GM21515 (cell line): ENCODE measurements at regions not wholly inside any gene's neighbourhood (a gene's known extent, or its start where the extent isn't known, plus 50 kb on each side); places are given as distances from the start of the nearest gene placed in this dataset.
"Not testable (repeated sequence)": the region's sequence is repeated elsewhere in the genome, so short reads cannot be mapped to it uniquely, and the experiment has no call there.

Experiments used
- ATAC-seq: cut with Tn5 transposase; IDR thresholded peaks from one replicate; pipeline ENCODE4 v1.9.1; 2021; ENCODE audit not compliant: unreplicated experiment

DNA sequence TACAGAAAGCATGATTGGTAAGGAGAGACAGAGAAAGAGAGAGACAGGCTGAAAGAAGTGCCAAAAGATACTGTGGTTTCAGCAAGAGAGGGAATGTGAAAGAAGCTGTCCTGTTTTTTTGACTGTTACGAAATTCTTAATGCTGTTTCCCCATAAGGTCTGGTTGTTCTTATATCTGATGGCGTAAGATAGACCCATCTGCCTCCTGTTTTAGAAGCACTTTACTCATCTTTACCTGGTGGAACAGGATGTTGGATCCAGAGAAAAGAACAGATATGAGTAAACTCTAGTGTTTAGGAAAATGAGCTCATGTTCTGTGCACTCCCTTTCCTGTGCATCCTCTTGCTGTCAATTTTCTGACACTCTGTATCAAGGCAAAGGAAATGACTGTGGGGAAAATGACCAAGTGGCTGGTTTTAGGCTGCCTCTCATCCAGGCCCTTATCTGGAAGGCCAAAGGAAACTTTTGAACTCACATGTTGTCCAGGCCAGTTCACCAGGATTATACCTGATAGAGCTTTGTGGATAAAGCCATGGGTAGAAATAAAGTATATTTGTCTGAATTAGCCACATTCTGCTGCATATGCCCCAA is 311.7 kb upstream of the HTR2C start:
- ATAC-seq = no peak

DNA sequence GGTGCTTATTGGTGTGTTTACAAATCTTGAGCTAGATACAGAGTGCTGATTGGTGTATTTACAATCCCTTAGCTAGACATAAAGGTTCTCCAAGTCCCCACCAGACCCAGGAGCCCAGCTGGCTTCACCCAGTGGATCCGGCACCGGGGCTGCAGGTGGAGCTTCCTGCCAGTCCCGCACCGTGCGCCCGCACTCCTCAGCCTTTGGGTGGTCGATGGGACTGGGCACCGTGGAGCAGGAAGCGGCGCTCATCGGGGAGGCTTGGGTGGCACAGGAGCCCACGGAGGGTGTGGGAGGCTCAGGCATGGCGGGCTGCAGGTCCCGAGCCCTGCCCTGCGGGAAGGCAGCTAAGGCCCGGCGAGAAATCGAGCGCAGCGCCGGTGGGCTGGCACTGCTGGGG is 313.5 kb upstream of the HTR2C start:
- ATAC-seq = not testable (repeated sequence)

DNA sequence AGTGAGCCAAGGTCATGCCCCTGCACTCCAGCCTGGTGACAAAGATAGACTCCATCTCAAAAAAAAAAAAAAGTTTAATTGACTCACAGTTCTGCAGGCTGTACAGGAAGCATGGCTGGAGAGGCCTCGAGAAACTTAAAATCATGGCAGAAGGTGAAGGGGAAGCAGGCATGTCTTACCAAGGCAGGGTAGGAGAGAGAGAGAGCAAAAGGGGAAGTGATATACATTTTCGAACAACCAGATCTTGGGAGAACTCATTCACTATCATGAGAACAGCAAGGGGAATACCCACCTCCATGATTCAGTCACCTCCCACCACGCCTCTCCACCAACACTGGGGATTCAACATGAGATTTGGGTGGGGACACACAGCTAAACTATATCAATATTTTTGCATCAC is 315.2 kb upstream of the HTR2C start:
- ATAC-seq = no peak

DNA sequence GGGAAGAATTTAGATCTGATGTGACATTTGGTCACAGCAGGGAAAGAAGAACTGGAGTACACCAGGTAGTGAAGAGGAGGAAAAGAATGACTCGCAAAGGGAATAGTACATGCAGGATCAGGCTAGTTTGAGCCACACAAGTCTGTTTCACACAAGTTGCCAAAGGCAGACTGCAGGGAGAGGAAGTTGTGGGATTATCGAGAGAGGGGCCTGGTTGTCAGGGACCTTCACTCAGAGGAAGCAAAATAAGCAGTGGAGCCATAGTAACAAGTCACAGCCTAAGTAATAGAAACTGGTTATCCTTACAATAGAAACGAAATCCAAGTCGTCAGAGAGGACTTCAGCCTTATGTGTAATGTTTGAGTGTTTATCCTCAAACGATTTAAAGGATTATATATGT is 316.7 kb upstream of the HTR2C start:
- no peak for ATAC-seq

DNA sequence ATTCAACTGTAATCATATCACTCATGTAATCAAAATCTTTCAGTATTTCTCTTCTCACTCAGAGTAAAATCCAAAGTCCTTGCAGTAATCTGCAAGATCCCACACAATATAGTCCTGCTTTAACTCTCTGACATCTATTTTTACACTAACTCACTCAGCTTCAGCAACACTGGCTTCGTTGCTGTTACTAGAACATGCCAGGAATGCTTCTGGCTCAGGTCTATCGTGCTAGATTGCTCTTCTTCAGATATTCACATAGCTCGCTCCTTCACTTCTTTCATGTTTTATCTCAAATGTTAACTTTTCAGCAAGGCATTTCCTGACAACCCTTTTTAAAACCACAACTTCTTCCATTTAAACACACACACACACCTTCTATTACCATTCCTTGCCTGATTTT is 331.7 kb upstream of the HTR2C start:
- no peak for ATAC-seq

DNA sequence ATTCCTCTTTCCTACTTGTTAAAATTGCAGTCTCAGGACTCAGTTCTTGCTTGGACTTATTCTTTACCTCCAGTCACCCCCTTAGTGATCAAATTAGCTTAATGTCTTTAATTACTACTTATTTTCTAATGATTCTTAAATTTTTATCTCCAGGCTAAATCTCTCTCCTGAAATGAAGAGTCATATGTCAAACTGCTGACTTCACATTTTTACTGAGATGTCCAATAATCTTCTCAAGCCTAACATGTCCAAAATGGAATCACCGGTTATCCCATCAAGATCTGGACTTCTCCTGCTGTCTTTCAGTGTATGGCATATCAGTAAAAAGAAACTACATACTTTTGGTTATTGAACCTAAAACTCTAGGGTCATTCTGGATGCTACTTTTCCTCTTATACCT is 332.3 kb upstream of the HTR2C start:
- no peak for ATAC-seq

DNA sequence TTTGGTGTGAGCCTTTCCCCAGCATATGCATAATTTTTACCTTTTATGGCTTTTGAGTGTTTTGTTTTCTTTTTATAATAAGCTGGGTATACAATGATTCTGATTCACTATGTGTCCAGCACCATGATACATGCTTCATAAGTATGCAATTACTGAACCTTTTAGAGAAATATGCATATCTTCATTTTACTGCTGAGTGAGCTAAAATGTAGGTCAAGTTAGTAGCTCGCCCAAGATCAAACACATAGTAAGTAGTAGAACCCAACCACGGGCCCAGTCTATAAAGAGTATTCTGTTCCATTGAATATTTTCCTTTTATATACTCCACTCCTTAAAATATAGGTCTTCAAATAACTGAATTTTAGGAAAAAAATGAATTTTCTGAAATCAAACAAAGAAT is 362.4 kb upstream of the HTR2C start:
- no peak for ATAC-seq

DNA sequence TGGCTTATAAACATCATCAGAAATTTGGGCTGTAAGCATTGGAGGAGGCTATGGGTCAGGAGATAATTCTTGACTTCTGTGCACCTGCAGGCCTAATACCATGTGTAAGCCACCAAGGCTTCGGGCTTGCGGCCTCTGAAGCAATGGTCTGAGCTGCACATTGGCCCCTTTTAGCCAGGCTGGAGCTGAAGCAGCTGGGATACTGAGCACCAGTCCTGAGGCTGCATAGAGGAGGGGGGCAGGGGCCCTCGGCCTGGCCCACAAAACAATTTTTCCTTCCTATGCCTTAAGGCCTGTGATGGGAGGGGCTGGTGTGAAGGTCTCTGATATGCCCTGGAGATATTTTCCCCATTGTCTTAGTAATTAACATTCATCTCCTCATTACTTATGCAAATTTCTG is 373.0 kb upstream of the HTR2C start:
- ATAC-seq = no peak

DNA sequence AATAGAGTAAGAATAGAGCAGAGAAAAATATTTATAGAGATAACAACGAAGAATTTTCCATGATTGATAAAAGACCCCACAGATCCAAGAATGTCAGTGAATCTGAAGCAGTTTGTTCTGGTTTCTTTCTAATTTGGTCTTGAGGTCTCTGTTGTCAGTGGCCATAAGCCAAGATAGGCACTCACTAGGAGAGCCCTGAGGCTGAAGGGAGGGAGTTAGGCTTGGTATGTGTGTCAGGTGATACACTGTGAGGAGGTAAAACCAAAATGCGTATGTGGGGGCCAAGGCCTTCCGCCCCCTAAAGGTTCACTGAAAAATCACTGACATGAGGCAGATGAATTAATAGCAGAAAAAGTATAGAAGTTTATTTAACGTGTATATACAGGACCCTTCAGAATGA is 382.3 kb upstream of the HTR2C start:
- ATAC-seq = no peak

DNA sequence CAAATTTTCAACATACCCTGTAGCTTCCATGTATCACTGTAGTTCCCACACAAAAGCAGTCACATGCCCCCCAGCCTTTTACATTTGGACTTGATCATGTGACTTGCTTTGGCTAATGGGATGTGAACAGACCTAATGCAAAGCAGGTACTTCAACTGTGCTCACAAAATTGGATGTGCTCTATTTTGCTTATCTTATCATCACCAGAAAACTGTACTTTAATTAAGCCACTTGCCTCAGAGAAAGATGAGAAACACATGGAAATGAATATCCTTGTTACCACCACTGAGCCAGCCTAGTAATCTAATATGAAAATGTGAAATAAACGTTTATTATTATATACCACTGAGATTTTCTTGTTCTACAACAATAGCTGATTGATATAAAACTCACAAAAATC is 402.7 kb upstream of the HTR2C start:
- no peak for ATAC-seq

DNA sequence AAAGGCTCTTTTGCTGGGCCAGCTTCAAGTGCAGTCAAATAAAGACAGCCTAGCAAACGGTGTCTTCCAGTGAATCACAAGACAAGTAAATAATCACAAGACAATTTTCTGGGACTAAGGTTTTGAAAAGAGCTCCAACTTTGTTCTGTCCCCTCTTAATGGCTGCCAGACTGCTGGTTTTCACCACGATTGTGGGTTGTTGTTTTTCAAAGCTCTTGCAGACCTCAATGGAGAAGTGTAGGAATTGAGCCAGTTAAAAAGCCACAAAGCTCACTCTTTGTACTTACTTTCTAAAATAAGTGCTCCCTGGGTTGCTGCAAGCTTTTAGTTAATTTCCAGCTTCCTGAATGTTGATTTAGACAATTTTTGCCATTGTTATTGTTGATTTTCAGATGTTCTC is 405.8 kb upstream of the HTR2C start:
- ATAC-seq = no peak

DNA sequence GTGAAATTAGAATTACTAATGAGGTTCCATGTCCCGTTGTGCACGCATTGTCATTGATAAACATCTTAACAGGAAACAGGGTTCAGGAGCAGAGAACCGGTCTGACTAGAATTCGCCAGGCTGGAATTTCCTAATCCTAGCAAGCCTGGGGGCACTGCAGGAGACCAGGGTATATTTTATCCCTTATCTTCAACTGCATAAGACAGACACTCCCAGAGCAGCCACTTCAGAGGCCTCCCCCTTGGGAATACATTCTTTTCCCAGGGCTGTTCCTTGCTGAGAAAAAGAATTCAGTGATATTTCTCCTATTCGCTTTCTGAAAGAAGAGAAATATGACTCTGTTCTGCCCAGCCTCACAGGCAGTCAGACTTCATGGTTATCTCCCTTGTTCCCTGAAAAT is 416.6 kb upstream of the HTR2C start:
- not testable (repeated sequence) for ATAC-seq

DNA sequence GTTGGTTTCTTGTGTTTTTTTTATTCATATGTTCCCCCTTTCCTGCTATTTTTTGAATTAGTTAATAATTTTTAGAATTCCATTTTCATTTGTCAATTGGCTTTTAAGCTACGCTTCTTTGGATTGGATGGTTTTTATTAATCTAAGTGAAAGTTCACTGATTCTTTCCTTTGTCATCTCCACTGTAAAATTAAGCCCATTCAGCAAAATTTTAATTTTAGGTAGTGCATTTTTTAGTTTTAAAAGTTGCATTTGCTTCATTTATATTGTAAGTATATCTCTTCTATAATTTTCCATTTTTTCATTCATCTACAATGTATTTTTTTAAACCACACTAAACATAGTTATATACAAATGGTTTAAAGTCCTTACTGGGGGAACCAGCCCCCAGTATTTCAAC is 417.3 kb upstream of the HTR2C start:
- ATAC-seq = no peak

DNA sequence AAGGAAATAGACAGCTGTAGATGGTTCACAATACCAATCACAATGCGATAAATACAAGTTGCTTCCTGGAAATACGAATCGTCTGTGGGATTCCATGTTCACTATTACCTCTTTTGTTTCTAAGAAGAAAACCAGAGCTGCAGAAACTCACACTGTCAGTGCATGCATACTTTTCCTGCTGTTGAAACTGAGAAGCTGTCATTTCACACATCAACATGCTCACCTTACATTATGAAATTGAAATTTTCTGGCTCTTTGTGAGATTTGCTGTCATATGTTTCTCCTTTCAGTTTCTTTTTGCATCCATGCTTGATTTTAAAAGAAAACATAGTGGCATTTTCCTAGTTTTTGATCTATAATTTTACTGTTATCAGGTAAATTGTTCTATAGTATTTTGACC is 418.3 kb upstream of the HTR2C start:
- ATAC-seq = no peak

DNA sequence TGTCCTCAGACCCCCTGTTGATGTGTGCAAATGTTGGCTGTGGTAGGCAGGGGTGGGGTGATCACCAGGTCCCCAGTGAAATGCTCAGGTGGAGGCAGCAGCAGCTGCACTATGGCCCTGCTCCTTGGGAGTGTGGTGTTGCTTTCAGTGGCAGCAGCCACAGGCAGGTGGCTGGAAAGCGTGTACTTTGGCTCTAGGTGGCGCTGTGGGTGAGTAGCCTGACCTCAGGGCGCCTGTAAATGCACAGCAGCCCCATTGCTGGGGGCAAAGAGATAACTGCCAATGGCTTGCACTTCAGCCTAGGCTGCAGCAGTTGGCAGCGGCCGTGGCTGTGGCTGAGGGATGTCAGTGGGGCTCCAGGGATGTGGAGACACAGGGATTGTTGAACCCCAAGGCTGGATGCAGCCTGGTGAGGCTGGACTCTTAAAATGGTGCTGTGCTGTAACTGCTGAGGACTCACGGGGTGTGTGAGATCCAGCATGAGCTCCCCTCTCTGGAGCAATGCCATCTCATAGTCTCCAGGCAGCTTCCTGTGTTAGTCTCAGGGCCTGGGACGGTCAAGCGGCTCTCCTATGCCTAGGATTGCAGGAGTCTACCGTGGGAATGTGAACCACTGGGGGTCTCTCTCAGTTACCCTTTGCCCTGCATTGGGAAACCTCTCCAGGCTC is 421.7 kb upstream of the HTR2C start:
- ATAC-seq = no peak

DNA sequence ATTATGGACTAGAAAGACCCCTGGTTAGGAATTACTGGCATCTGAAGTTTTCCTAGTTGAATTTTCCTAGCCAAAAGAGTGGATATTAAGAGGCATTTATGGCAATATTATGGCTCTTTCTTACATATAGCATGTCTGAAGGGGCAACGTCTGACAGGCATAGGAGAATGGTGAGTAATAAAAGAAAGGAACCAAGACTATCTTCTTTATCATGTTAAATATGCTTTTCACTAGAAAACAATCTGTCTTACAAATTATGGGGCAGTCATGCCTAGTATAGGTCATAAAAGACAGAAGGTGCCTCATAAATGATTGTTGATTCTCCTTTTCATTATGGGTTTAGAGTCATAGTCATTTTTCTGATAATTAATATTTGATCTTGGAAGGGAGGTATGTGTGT is 431.1 kb upstream of the HTR2C start:
- ATAC-seq = no peak

DNA sequence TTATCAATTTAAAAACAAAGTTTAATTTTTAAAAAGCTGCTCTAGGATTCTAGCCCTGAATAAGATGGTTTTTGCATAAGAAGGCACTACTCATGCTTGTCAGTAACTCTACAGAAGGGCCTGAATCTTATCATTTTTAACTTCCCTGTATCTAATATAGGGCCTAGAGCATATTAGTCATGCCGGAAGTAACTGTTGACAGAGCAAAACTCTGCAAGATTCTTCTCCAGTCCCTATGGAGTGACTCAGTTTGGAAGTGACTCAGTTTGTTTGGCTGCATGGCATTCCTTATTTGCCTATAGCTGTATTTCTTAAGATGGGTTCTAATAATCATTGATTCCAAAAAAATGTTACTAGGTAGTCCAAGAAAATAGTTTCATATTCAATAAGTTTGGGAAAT is 431.8 kb upstream of the HTR2C start:
- ATAC-seq = no peak

DNA sequence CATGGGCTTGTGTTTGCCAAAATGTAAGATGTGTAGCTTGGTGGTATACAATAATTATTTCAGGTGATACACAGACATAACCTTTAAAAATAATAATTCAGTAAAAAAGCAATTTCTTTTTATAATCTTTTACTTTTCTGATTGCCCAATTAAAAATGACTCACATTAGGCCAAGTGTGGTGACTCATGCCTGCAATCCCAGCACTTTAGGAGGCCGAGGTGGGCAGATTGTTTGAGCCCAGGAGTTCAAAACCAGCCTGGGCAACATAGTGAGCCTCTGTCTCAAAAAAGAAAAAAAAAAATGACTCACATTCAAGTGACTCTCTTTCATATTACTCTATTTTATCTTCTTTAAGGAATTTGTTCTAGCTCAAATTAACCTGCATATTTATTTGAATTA is 449.4 kb upstream of the HTR2C start:
- no peak for ATAC-seq

DNA sequence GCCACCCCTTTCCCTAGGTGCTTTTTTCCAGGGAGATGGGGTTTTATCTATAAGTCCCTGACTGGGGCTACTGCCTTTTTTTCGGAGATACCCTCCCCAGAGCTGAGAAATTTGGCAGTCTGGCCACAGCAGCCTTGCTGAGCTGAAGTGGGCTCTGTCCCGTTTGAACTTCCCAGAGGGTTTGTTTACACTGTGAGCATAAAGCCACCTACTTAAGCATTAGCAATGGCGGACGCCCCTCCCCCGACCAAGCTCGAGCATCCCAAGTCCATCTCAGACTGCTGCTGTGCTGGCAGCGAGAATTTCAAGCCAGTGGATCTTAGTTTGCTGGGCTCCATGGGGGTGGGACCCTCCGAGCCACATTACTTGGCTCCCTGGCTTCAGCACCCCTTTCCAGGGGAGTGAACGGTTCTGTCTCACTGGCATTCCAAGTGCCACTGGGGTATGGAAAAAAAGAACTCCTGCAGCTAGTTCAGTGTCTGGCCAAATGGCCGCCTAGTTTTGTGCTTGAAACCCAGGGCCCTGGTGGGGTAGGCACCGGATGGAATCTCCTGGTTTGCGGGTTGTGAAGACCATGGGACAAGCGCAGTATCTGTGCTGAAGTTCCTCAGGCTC is 456.4 kb upstream of the HTR2C start:
- no peak for ATAC-seq

DNA sequence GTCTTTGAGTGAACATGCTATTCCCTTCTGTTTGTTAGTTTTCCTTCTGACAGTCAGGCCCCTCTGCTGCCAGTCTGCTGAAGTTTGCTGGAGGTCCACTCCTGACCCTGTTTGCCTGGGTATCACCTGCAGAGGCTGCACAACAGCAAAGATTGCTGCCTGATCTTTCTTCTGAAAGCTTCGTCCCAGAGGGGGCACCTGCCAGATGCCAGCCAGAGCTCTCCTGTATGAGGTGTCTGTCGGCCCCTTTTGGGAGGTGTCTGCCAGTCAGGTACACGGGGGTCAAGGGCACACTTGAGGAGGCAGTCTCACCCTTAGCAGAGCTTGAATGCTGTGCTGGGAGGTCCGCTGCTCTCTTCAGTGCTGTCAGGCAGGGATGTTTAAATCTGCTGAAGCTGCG is 456.9 kb upstream of the HTR2C start:
- no peak for ATAC-seq

DNA sequence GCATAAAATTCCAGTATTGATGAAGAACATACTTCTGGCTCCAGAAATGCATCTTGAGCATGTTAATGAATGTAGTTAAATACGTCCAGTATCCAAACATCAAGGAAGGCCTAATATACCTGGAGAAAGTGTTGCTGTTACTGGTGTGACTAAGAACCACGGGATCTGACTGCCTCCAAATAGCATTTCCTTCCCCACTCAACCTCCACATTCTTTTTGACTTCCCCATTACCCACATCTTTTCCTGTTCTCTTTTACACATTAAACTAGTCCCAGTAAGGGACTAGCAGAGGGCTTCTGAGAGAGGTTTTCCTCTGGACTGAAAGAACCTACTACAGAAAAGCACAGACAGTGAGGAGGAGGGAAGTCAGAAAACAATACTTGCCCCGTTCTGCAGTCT is 482.8 kb upstream of the HTR2C start:
- ATAC-seq = no peak

DNA sequence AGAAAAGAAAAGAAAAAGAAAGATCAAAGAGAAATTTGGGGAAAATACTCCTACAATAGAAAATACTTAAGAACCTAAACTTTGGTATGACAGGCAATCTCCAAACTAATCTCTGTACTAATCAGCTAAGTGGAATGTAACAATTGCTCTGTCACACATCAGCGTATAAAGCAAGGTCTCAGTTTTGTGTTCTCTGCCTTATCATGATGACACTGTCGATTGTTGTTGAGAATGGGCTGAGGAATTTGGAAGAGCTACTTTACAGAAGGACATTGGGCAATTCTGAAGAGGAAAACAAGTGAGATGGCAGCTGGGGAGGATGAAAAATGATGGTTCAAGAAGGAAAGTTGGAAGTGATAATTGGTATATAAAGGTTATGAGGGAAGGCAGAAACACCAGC is 486.0 kb upstream of the HTR2C start:
- no peak for ATAC-seq

DNA sequence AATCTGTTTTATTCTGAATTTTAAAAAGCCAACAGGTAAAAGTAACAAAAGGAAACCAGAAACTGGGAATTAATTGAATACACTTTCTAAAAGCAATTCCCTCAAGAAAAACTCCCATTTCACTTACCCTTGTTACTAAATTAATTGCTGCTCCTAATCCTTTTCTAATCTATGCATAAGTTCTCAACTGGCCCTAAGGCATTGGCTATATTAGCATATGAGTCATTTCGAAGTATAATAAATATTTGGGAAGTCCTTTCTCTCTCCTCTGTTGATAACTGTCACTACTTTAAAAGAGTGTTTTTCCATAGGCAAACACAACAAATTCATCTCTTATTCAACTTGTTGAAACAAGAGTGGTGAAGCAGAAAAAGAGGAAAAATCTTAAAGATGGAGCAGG is 486.5 kb upstream of the HTR2C start:
- ATAC-seq = no peak
